Chondrocyte (in vitro differentiated cells): ENCODE measurements at regions not wholly inside any gene's neighbourhood (a gene's known extent, or its start where the extent isn't known, plus 50 kb on each side); places are given as distances from the start of the nearest gene placed in this dataset.

ENCODE experiments used
- DNase-seq: peaks from one replicate; pipeline ENCODE4 v3.0.0; 2021; ENCODE audit warnings: mixed read lengths, low spot score
- H3K27ac Mint-ChIP-seq: one replicate; pipeline ENCODE4 v1.8.0; 2021; ENCODE audit warnings: mild to moderate bottlenecking, moderate library complexity, mixed read lengths; ENCODE audit not compliant: unreplicated experiment
- H3K27me3 Mint-ChIP-seq: 2 replicates; pipeline ENCODE4 v1.8.0; 2021; ENCODE audit warnings: low read depth, mixed read lengths
- H3K36me3 Mint-ChIP-seq: 2 replicates; pipeline ENCODE4 v1.8.0; 2021; ENCODE audit warnings: low read depth, mixed read lengths
- H3K4me1 Mint-ChIP-seq: 2 replicates; pipeline ENCODE4 v1.8.0; 2021; ENCODE audit warnings: low read depth, mild to moderate bottlenecking, mixed read lengths
- H3K4me3 Mint-ChIP-seq: one replicate; pipeline ENCODE4 v1.8.0; 2021; ENCODE audit warnings: mild to moderate bottlenecking, moderate library complexity, mixed read lengths; ENCODE audit not compliant: unreplicated experiment
- H3K9me3 Mint-ChIP-seq: 2 replicates; pipeline ENCODE4 v1.8.0; 2021; ENCODE audit warnings: low read depth, mixed read lengths
- TF ChIP-seq, protein P1 (sequence below): fragments of 200-600 bp; sonication (generic); IDR thresholded peaks from 2 replicates; pipeline ENCODE4 v1.5.0; 2021; ENCODE audit warnings: antibody characterized with exemption, mild to moderate bottlenecking, moderate library complexity

DNA sequence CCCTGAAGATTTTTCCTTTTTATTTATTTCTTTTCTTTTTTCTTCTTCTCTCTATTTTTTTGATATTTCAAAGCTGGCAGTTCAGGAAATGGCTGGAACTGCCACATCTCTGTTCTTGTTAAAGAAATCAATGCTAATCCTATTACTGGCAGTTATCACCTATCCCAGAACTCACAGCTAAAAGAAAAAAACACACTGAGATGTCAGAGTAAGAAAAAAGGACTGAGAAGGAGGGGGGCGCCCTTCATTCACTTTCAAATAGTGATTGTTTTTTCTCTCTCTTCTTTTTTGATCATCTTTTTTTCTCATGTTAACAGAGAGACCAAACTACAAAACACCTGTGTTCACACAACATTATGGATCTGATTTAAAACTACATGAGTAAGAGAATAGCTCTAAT is 337.1 kb downstream of the IL20RB start:
- Mint-ChIP-seq H3K4me1 (no peaks in the 10 kb centered on the region), H3K4me3 (no peak overlapping the region), H3K27ac (no peak overlapping the region), H3K9me3 (no peaks in the 10 kb centered on the region), H3K36me3 (no peaks in the 10 kb centered on the region), H3K27me3 (peaks cover 2% of the 10 kb centered on the region)
- TF ChIP-seq, protein P1, sequence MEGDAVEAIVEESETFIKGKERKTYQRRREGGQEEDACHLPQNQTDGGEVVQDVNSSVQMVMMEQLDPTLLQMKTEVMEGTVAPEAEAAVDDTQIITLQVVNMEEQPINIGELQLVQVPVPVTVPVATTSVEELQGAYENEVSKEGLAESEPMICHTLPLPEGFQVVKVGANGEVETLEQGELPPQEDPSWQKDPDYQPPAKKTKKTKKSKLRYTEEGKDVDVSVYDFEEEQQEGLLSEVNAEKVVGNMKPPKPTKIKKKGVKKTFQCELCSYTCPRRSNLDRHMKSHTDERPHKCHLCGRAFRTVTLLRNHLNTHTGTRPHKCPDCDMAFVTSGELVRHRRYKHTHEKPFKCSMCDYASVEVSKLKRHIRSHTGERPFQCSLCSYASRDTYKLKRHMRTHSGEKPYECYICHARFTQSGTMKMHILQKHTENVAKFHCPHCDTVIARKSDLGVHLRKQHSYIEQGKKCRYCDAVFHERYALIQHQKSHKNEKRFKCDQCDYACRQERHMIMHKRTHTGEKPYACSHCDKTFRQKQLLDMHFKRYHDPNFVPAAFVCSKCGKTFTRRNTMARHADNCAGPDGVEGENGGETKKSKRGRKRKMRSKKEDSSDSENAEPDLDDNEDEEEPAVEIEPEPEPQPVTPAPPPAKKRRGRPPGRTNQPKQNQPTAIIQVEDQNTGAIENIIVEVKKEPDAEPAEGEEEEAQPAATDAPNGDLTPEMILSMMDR = no peak
- DNase-seq = no peak

DNA sequence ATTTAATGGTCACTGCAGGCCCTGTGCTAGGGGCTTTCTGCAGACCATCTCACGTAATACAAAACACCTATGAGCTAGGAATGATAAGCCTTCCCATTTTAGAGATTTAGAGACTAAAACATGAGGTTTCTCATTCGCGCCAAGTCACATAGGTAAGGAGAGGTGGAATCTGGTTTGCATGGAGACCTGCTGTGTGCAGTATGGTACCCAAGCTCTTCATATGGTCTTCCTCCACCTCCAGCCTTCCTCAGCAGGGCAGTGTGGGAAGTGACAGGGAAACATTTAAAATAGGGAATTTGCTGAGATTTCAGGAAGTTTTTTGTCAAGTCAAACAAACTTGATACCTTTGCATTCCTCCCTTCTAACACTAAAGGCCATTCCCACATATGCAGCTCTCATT is 337.6 kb downstream of the IL20RB start:
- Mint-ChIP-seq H3K4me1 (no peaks in the 10 kb centered on the region), H3K36me3 (no peaks in the 10 kb centered on the region), H3K9me3 (no peaks in the 10 kb centered on the region), H3K27me3 (peaks cover 2% of the 10 kb centered on the region), H3K4me3 (no peak overlapping the region), H3K27ac (no peak overlapping the region)
- TF ChIP-seq, protein P1 = no peak
- no peak for DNase-seq

DNA sequence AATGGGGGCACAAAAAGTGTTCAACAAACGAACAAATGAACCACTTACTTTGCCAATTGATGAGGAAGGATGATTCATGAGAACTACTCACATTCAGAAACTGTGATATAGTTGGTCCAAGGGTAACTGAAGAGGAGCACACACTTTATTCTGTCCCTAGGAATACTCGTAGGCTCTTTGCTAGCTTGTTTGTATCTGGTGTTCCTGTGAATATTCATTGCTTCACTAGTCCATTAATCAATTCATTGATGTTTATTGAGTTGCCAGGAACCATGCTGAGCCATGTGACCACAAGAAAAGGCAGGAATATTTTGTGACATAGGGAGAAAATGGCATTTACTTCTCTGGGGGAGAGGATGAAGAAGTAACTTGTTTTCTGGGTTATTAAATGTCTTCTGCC is 338.3 kb downstream of the IL20RB start:
- no peak for DNase-seq
- Mint-ChIP-seq H3K27ac (no peak overlapping the region), H3K4me1 (no peaks in the 10 kb centered on the region), H3K36me3 (no peaks in the 10 kb centered on the region), H3K9me3 (no peaks in the 10 kb centered on the region), H3K27me3 (peaks cover 2% of the 10 kb centered on the region), H3K4me3 (no peak overlapping the region)
- TF ChIP-seq, protein P1 = no peak

DNA sequence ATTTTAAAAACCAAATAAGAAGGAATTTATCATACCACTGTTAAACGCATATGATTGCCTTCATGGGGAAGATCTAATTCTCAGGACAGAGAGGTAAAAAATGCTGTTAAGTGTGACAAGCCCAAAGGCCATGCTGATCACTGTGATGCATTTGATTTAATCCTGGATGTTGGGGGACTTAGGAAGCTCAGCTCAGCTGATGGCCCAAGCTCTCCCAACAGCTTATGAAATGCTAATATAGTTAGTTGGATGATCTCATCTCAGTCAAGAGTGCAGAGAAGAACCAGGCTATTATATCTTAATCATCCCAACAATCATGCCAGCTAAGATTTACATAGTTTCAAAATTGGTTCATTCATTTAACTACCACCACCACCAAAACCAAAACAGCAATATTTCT is 340.0 kb downstream of the IL20RB start:
- Mint-ChIP-seq H3K4me3 (no peak overlapping the region), H3K4me1 (no peaks in the 10 kb centered on the region), H3K27me3 (peaks cover 2% of the 10 kb centered on the region), H3K9me3 (no peaks in the 10 kb centered on the region), H3K36me3 (no peaks in the 10 kb centered on the region), H3K27ac (no peak overlapping the region)
- TF ChIP-seq, protein P1 = no peak
- DNase-seq = no peak

DNA sequence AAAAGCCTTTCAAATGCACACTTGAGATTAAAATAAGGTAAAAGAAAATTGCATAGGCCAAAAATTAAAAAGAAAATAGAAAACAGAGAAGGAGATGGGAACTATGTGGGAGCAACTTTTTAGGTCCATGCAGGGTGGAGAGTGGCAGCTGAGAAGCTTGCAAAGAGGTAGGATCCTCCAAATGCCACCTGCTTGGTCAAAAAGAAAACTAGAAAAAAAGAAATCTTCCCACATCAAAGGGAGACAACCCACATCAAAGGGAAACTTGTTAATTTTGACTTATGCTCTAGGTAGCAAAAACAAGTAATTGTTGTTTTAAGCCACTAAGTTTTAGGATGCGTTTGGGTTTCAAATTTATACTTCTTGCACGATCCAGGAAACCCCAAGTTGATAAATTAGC is 342.9 kb downstream of the IL20RB start:
- TF ChIP-seq, protein P1 = no peak
- H3K36me3 Mint-ChIP-seq = no peaks in the 10 kb centered on the region
- H3K27ac Mint-ChIP-seq = no peak overlapping the region
- DNase-seq = no peak
- H3K4me3 Mint-ChIP-seq = no peak overlapping the region
- H3K4me1 Mint-ChIP-seq = no peaks in the 10 kb centered on the region
- peaks cover 4% of the 10 kb centered on the region for H3K9me3 Mint-ChIP-seq
- H3K27me3 Mint-ChIP-seq = no peaks in the 10 kb centered on the region
